SU-DHL-6 (cell line): ENCODE measurements at regions not wholly inside any gene's neighbourhood (a gene's known extent, or its start where the extent isn't known, plus 50 kb on each side); places are given as distances from the start of the nearest gene placed in this dataset.

Experiments
- H2AFZ ChIP-seq: fragments of 200-600 bp; sonication (generic); 2 replicates; pipeline ENCODE4 v1.6.1; 2014; ENCODE audit warnings: low read depth, mild to moderate bottlenecking, moderate library complexity, mixed read lengths, antibody characterized with exemption, low read length; ENCODE audit not compliant: severe bottlenecking
- H3F3A ChIP-seq: fragments of 200-600 bp; shearing (Covaris generic); 2 replicates; pipeline ENCODE4 v1.6.0; 2016; ENCODE audit warnings: antibody characterized with exemption, mild to moderate bottlenecking; ENCODE audit not compliant: insufficient read depth
- H3K27ac ChIP-seq: fragments of 200-600 bp; sonication (generic); 2 replicates; pipeline ENCODE4 v1.5.1; 2016; ENCODE audit warnings: low read depth, mild to moderate bottlenecking, low read length, moderate library complexity, mixed read lengths
- H3K27me3 ChIP-seq: fragments of 200-600 bp; sonication (generic), shearing (Covaris generic); 2 replicates; pipeline ENCODE4 v1.6.0; 2014; ENCODE audit warnings: mild to moderate bottlenecking, low read length
- H3K36me3 ChIP-seq: fragments of 200-600 bp; sonication (generic); 2 replicates; pipeline ENCODE4 v1.6.1; 2014; ENCODE audit warnings: mild to moderate bottlenecking, low read length, mixed read lengths
- H3K4me2 ChIP-seq: fragments of 300-600, 200-600 bp; shearing (Covaris generic), sonication (generic); 2 replicates; pipeline ENCODE4 v1.6.0; 2014; ENCODE audit warnings: low read length, low read depth, mild to moderate bottlenecking; ENCODE audit not compliant: poor library complexity, severe bottlenecking
- H3K4me3 ChIP-seq: fragments of 200-600 bp; sonication (generic); 2 replicates; pipeline ENCODE4 v1.5.1; 2014; ENCODE audit warnings: antibody characterized with exemption, low read length, mild to moderate bottlenecking, mixed read lengths; ENCODE audit not compliant: insufficient read depth, poor library complexity, severe bottlenecking
- H3K79me2 ChIP-seq: fragments of 200-600 bp; sonication (generic); 2 replicates; pipeline ENCODE4 v1.6.1; 2014; ENCODE audit warnings: mild to moderate bottlenecking, low read length, moderate library complexity; ENCODE audit not compliant: insufficient read depth
- H3K9ac ChIP-seq: fragments of 200-600 bp; sonication (generic); 2 replicates; pipeline ENCODE4 v1.7.0; 2014; ENCODE audit warnings: mild to moderate bottlenecking, low read length
- H3K9me2 ChIP-seq: fragments of 200-600 bp; sonication (generic); replicated peaks from 2 replicates; pipeline ENCODE4 v1.6.1; 2014; ENCODE audit warnings: low read length; ENCODE audit not compliant: insufficient read depth
- H3K9me3 ChIP-seq: fragments of 200-600 bp; sonication (generic); 2 replicates; pipeline ENCODE4 v1.6.1; 2014; ENCODE audit warnings: low read length, mixed read lengths; ENCODE audit not compliant: insufficient read depth
- H4K20me1 ChIP-seq: fragments of 200-600 bp; sonication (generic); 2 replicates; pipeline ENCODE4 v1.6.1; 2014; ENCODE audit warnings: low read depth, mild to moderate bottlenecking, antibody characterized with exemption, low read length, moderate library complexity, mixed read lengths
- CTCF ChIP-seq: fragments of 200-600 bp; sonication (generic); IDR thresholded peaks from one replicate; pipeline ENCODE4 v1.5.1; 2017; ENCODE audit warnings: antibody characterized with exemption, mild to moderate bottlenecking, low read length, moderate library complexity; ENCODE audit not compliant: insufficient read depth, poor library complexity, severe bottlenecking
- EZH2phosphoT487 ChIP-seq: fragments of 200-600 bp; sonication (generic), shearing (Covaris generic); conservative IDR thresholded peaks from 2 replicates; pipeline ENCODE4 v1.6.1; 2018; ENCODE audit warnings: mild to moderate bottlenecking, antibody characterized with exemption, low read length, moderate library complexity, mixed read lengths

- H3K27ac ChIP-seq = no peak overlapping the region
- no peak overlapping the region for H2AFZ ChIP-seq
- no peak overlapping the region for H3K4me2 ChIP-seq
- no peaks in the 10 kb centered on the region for H3K79me2 ChIP-seq
- no peaks in the 10 kb centered on the region for H3F3A ChIP-seq
- H3K27me3 ChIP-seq = no peaks in the 10 kb centered on the region
- H3K36me3 ChIP-seq = no peaks in the 10 kb centered on the region
- no peaks in the 10 kb centered on the region for H3K9me2 ChIP-seq
- TF ChIP-seq CTCF = no peak
- no peak for TF ChIP-seq EZH2phosphoT487
- no peak overlapping the region for H3K9ac ChIP-seq
- H3K4me3 ChIP-seq = no peak overlapping the region
- H4K20me1 ChIP-seq = no peaks in the 10 kb centered on the region
- no peaks in the 10 kb centered on the region for H3K9me3 ChIP-seq
Measured at GRCh38 chr1:101713760-101714159, 283.0 kb downstream of the OLFM3 start.

DNA sequence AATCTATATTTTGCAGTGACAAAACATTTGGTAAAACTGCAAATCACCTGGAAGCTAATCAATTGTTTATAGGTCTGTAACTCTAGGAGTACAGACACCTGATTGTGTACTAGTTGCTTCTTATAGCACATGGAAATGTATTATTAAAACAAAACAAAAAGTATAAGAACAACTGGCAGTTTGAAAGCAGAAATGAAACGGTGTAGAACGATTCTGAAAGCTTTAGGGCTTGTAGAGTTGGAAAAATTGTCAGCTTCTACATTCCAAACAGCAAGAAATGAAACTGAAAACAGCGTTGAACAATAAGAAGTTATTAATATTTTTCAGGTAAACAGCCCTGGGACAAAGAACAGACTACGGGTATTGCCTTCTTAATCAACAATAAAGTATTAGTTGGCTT is 273.3 kb downstream of the OLFM3 start:
- no peak overlapping the region for H3K9ac ChIP-seq
- no peaks in the 10 kb centered on the region for H3K9me2 ChIP-seq
- no peaks in the 10 kb centered on the region for H3K36me3 ChIP-seq
- H3K4me2 ChIP-seq = no peak overlapping the region
- no peaks in the 10 kb centered on the region for H4K20me1 ChIP-seq
- H3K9me3 ChIP-seq = no peaks in the 10 kb centered on the region
- H3K27me3 ChIP-seq = no peaks in the 10 kb centered on the region
- TF ChIP-seq CTCF (no peak), EZH2phosphoT487 (no peak)
- H3K27ac ChIP-seq = no peak overlapping the region
- H3K4me3 ChIP-seq = no peak overlapping the region
- H3K79me2 ChIP-seq = no peaks in the 10 kb centered on the region
- no peak overlapping the region for H2AFZ ChIP-seq
- H3F3A ChIP-seq = no peaks in the 10 kb centered on the region

DNA sequence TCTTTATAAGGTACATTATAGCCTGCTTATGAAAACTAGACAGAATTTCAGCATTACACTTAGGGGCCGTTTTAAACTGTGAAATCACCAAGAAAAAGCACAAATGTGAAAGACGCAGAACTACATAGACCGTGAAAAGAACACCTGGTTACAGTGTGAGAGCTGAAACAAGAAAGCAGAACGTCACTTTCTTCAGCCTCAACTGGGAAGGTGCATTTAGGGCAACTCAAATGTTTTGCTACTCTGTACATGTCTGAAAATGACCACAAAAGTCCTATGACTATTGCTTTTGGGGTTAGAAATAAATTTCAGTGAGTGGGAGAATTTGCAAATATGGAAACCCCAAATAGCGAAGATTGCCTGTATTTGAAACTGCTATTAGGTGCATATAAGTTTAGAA is 268.7 kb downstream of the OLFM3 start:
- Histone ChIP-seq H3K27me3 (no peaks in the 10 kb centered on the region), H3K79me2 (no peaks in the 10 kb centered on the region), H3K9me3 (no peaks in the 10 kb centered on the region), H3K27ac (no peak overlapping the region), H3K4me2 (no peak overlapping the region), H3K4me3 (no peak overlapping the region), H3F3A (no peaks in the 10 kb centered on the region), H2AFZ (no peak overlapping the region), H3K36me3 (no peaks in the 10 kb centered on the region), H4K20me1 (no peaks in the 10 kb centered on the region), H3K9ac (no peak overlapping the region), H3K9me2 (no peaks in the 10 kb centered on the region)
- TF ChIP-seq CTCF (no peak), EZH2phosphoT487 (no peak)

- no peak for TF ChIP-seq EZH2phosphoT487
- TF ChIP-seq CTCF = no peak
- H4K20me1 ChIP-seq = no peaks in the 10 kb centered on the region
- H2AFZ ChIP-seq = no peak overlapping the region
Measured at GRCh38 chr1:101730559-101730958, 266.2 kb downstream of the OLFM3 start.

More at GRCh38 chr1:101730559-101730958, 266.2 kb downstream of the OLFM3 start:
- no peaks in the 10 kb centered on the region for H3K79me2 ChIP-seq
- H3F3A ChIP-seq = no peaks in the 10 kb centered on the region
- no peaks in the 10 kb centered on the region for H3K9me2 ChIP-seq
- no peak overlapping the region for H3K9ac ChIP-seq
- no peaks in the 10 kb centered on the region for H3K27me3 ChIP-seq
- no peak overlapping the region for H3K4me3 ChIP-seq
- no peaks in the 10 kb centered on the region for H3K9me3 ChIP-seq
- H3K36me3 ChIP-seq = no peaks in the 10 kb centered on the region
- H3K4me2 ChIP-seq = no peak overlapping the region
- no peak overlapping the region for H3K27ac ChIP-seq
